Upper lobe of right lung (tissue), 1 donor: ENCODE measurements at regions not wholly inside any gene's neighbourhood (a gene's known extent, or its start where the extent isn't known, plus 50 kb on each side); places are given as distances from the start of the nearest gene placed in this dataset.
"Not testable (repeated sequence)": the region's sequence is repeated elsewhere in the genome, so short reads cannot be mapped to it uniquely, and the experiment has no call there.

ENCODE experiments used
- ATAC-seq: fragments of 200-7000 bp; cut with Tn5 transposase; one replicate; pipeline ENCODE4 v1.9.1; 2020; ENCODE audit warnings: mild to moderate bottlenecking, moderate library complexity
- DNase-seq: peaks from one replicate; pipeline ENCODE4 v3.0.0-alpha.2; 2020
- H3K27ac ChIP-seq: fragments of 200-600 bp; one replicate; pipeline ENCODE4 v1.8.0; 2022
- H3K27me3 ChIP-seq: fragments of 200-600 bp; one replicate; pipeline ENCODE4 v1.8.0; 2022; ENCODE audit warnings: mild to moderate bottlenecking
- H3K36me3 ChIP-seq: fragments of 200-600 bp; one replicate; pipeline ENCODE4 v1.8.0; 2022
- H3K4me1 ChIP-seq: fragments of 200-600 bp; one replicate; pipeline ENCODE4 v1.8.0; 2022
- H3K4me3 ChIP-seq: fragments of 200-600 bp; one replicate; pipeline ENCODE4 v1.8.0; 2022; ENCODE audit warnings: mild to moderate bottlenecking
- H3K9me3 ChIP-seq: fragments of 200-600 bp; one replicate; pipeline ENCODE4 v1.8.0; 2022
- CTCF ChIP-seq: fragments of 200-600 bp; IDR thresholded peaks from one replicate; pipeline ENCODE4 v1.8.0; 2022; ENCODE audit warnings: antibody characterized with exemption
- intact Hi-C: fragments of 100-400 bp; cut with DNase I; formaldehyde crosslinking; loops from one replicate; pipeline ENCODE4 v1.11.0; 2022
- donor health status: DM: no; HTN: yes; CAD: no; lungs with severe emphysema.

DNA sequence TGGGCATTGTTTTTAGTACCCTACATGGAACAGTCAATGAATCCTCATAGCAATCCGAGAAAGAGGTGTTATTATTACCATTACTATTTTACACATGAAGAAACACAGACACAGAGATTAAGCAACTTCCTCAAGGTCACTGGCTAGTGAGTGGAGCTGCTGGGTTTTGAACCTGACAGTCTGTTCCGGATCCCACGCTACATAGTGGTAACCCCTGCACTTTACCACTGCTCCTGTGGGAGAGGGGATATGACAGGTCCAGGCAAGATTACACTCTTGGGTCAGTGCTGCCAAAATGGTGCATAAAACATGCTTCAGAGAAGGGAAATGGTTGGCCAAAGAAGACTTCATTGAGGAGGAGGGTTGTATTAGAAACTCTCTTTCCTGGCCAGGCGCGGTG lies 185.7 kb downstream of the XPNPEP1 start:
- H3K4me1 ChIP-seq = no peaks in the 10 kb centered on the region
- no peak for TF ChIP-seq CTCF
- H3K4me3 ChIP-seq = no peak overlapping the region
- no peak overlapping the region for H3K27ac ChIP-seq
- intact Hi-C loops = no loop called here
- no peaks in the 10 kb centered on the region for H3K27me3 ChIP-seq
- no peaks in the 10 kb centered on the region for H3K9me3 ChIP-seq
- ATAC-seq (no peak), DNase-seq (no peak)
- H3K36me3 ChIP-seq = no peaks in the 10 kb centered on the region

DNA sequence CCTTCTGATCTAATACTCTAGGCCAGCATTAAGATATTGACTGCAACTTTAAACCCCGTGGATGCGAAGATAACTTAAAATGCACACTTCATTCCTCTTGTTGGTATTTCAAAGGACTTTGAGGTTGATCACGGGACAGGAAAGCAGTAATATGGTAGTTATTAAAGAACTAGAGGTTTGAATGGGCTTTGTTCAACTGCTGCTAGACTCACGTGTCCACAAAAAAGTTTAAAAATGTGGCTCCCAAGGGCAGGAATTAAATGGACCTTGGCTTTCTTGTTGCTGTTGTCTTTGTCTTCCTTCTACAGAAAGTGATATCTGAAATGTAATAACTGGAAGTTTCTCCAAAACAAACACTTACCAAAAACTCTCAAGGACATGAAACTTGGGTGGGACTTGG lies 186.3 kb downstream of the XPNPEP1 start:
- Histone ChIP-seq H3K4me3 (no peak overlapping the region), H3K27me3 (no peaks in the 10 kb centered on the region), H3K4me1 (no peaks in the 10 kb centered on the region), H3K27ac (no peak overlapping the region), H3K9me3 (no peaks in the 10 kb centered on the region), H3K36me3 (no peaks in the 10 kb centered on the region)
- DNase-seq = no peak
- no peak for ATAC-seq
- intact Hi-C loops = no loop called here
- TF ChIP-seq CTCF = no peak

- H3K4me3 ChIP-seq = no peak overlapping the region
- no peaks in the 10 kb centered on the region for H3K4me1 ChIP-seq
- no peak overlapping the region for H3K27ac ChIP-seq
- TF ChIP-seq CTCF = no peak
- DNase-seq (no peak), ATAC-seq (no peak)
- no peaks in the 10 kb centered on the region for H3K27me3 ChIP-seq
- H3K36me3 ChIP-seq = no peaks in the 10 kb centered on the region
- no peaks in the 10 kb centered on the region for H3K9me3 ChIP-seq
- intact Hi-C loops = no loop called here
Measured at GRCh38 chr10:109735776-109736175, 187.5 kb downstream of the XPNPEP1 start.

DNA sequence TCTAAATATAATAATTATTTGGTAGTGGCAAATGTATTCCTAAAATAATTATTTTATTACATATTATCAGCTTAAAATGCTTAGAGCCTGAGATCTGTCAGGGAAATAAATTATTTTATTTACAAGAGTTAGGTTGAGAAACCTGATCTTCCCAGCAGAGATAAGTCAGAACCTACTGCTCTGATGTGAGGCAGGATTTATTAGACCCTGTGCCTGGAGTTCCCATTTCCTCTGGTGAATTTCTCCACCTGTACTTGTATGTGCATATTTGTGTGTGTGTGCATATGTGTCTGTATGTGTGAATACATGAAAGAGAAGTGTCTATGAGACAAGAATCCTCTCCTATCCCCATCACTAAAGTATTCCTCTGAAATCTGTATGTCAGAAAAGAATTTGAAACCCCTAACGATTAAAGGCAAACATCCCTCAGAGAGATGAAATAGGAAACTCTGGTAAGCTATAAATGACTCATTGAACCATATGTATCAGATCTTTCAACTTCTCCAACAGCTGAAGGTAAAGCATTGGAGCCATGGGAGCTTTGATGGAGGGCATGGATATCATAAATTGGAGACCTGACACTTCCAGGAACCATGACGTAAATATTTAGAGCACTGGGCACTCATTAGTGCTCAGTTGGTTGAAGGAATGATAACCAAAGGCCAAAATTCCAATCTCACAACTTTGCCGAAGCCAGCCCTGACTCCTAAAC lies 190.9 kb downstream of the XPNPEP1 start:
- intact Hi-C loops = no loop called here
- no peak overlapping the region for H3K4me3 ChIP-seq
- TF ChIP-seq CTCF = no peak

GRCh38 chr10:109729895-109730294 lies 193.4 kb downstream of the XPNPEP1 start:
- H3K27me3 ChIP-seq, H3K9me3 ChIP-seq, H3K27ac ChIP-seq, ATAC-seq, H3K4me3 ChIP-seq, intact Hi-C loops, DNase-seq, H3K4me1 ChIP-seq, H3K36me3 ChIP-seq: not testable (repeated sequence)

More for the DNA sequence above, 190.9 kb downstream of the XPNPEP1 start:
- DNase-seq (no peak), ATAC-seq (no peak)
- Histone ChIP-seq H3K27me3 (no peaks in the 10 kb centered on the region), H3K27ac (no peak overlapping the region), H3K36me3 (no peaks in the 10 kb centered on the region), H3K4me1 (no peaks in the 10 kb centered on the region), H3K9me3 (no peaks in the 10 kb centered on the region)

- no peak for DNase-seq
- no peaks in the 10 kb centered on the region for H3K4me1 ChIP-seq
- no peaks in the 10 kb centered on the region for H3K36me3 ChIP-seq
- H3K27ac ChIP-seq = no peak overlapping the region
- no peak overlapping the region for H3K4me3 ChIP-seq
- no peak for ATAC-seq
- H3K9me3 ChIP-seq = no peaks in the 10 kb centered on the region
- H3K27me3 ChIP-seq = no peaks in the 10 kb centered on the region
- no peak for TF ChIP-seq CTCF
- intact Hi-C loops = no loop called here
Measured at GRCh38 chr10:109727436-109727835, 195.9 kb downstream of the XPNPEP1 start.
